ENCODE measurements at regions not wholly inside any gene's neighbourhood (a gene's known extent, or its start where the extent isn't known, plus 50 kb on each side); places are given as distances from the start of the nearest gene placed in this dataset.

DNA sequence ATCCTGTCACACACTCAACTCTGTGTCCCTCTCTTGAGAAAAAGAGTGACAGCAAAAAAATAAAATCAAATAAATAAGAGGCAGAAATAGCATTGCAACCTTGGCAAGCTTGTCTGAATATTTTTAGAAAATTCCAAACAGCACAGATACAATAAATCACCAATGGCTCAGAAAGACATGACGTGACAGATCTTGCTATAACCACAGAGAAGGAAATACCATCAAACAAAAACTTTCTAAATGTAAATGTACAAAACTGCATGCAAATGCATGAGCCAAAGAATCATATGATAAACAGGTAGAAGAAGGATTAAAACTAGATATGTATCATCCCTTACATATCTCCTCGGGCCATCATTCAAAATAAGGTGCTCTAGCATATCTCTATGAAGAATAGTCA, 549.2 kb upstream of the NOX3 start:
- DNase-seq = no peak
- in situ Hi-C loops (cut with HindIII; ENCODE audit: low pct_ligation_motif_present, low pct_unique_long_range_greater_than_20kb, low sequenced_read_pairs) = no loop called here

DNA sequence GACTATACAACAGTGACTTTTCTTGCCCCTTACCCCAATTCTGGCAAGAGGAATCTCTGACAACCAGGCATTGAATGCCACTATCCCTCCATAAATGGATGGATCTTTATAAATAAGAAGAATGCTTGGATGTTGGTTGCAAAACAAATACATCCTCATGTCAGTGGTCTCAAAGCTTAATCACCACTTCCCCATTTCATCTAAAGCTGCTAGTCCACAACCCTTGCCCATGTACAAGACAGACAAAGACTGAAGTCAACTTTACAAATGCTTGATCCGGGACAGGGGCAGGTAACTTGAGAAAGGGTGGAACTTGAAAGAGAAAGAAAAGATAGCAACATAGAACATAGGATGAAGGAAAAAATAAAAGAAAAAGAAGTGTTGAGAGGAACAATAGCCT, 540.5 kb upstream of the NOX3 start:
- no peak for DNase-seq
- in situ Hi-C loops (cut with HindIII; ENCODE audit: low pct_ligation_motif_present, low pct_unique_long_range_greater_than_20kb, low sequenced_read_pairs) = no loop called here

DNA sequence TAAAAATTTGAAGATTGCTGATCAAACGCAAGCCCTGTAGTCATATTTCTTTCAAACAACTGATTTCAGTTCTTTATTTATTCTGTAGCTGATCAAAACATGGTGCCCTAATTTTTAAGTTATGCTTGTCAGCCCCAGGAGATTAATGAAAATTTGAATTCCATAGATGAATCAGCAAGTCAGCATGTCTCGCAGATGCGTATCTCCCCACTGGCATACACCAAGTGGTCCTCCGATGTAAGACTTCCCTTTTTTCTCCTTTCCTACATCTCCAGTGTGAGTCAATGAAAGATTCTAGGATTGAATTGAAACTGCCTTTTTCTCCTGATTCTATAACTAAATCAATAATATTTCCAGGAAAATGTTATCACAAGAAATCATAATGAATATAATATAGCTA, 539.6 kb upstream of the NOX3 start:
- DNase-seq = no peak
- in situ Hi-C loops (cut with HindIII; ENCODE audit: low pct_ligation_motif_present, low pct_unique_long_range_greater_than_20kb, low sequenced_read_pairs) = no loop called here

DNA sequence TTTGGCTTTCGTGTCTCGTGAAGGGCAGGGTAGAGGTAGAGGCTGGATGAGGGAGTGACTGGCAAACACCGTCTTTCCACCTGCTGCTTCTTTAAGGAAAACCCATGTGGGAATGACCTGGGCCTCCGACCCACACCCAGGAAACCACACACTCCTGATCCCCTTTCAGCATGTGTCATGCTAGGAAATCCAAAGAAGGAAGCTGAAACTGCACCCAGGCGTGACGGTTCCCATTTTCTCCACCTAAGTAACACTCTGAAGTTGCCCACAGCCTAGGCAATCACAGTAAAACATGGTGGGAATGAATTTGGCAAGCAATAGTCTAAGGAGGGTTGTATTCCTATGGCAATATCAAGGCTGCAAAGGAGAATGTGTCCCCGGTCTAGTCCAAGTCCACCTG, 538.4 kb upstream of the NOX3 start:
- in situ Hi-C loops (cut with HindIII; ENCODE audit: low pct_ligation_motif_present, low pct_unique_long_range_greater_than_20kb, low sequenced_read_pairs) = no loop called here
- no peak for DNase-seq

DNA sequence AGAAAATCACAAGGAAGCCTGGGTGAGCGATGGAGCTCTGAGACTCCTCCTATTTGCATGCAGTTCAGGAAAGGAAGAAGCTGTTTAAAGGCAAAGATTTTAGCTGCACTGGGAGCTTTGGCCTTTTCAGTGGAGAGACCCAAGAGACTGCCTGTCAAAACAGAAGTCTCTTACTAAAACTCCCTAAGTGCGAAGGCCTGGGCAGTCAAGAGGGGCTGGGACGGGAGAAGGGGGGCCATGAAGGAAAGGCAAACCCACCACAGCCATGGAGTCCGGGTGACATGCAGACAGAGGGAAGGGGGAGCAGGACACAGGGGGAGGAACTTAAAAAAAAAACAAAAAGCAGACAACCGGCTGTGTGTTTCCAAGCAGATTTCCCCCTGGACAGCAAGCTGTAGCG, 537.6 kb upstream of the NOX3 start:
- in situ Hi-C loops (cut with HindIII; ENCODE audit: low pct_ligation_motif_present, low pct_unique_long_range_greater_than_20kb, low sequenced_read_pairs) = no loop called here
- no peak for DNase-seq

DNA sequence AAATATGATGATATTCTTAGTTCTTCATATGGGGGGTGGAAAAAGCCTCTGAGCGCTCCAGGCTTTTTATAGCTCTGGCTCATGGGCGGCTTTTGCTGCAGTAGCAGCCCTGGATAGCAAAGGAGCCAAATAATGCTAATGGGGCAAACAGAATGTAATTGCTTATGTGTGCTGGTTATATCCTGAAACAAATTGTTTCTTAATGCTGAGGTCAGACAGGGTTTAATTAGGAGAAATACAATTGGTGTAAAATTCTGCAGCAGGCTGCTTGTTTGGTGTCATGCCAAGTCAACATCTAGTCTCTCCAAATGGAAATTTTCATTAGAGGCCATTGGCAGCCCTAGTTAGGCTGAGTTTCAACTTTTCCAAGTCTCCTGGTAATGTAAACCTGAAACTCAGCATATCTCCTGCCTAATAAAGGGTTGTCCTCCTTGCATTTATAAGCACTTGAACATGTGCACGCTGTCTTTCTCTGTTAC, 530.1 kb upstream of the NOX3 start:
- in situ Hi-C loops (cut with HindIII; ENCODE audit: low pct_ligation_motif_present, low pct_unique_long_range_greater_than_20kb, low sequenced_read_pairs) = no loop called here
- no peak for DNase-seq

DNA sequence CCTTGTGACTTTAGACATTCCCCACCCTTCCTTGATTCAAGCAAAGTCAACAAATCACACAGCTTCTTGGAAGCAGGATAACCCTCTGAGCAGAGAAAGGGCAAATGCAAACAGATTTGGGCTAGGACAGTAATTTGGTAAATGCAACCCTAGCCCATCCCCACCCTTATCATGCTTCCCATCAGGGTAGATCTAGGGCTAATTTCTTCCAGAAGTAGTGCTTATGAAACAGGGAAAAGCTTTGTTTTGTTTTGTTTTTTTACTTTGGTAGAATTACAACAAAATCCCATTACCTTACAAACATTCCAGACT, 525.1 kb upstream of the NOX3 start:
- no peak for DNase-seq
- in situ Hi-C loops (cut with HindIII; ENCODE audit: low pct_ligation_motif_present, low pct_unique_long_range_greater_than_20kb, low sequenced_read_pairs) = no loop called here

DNA sequence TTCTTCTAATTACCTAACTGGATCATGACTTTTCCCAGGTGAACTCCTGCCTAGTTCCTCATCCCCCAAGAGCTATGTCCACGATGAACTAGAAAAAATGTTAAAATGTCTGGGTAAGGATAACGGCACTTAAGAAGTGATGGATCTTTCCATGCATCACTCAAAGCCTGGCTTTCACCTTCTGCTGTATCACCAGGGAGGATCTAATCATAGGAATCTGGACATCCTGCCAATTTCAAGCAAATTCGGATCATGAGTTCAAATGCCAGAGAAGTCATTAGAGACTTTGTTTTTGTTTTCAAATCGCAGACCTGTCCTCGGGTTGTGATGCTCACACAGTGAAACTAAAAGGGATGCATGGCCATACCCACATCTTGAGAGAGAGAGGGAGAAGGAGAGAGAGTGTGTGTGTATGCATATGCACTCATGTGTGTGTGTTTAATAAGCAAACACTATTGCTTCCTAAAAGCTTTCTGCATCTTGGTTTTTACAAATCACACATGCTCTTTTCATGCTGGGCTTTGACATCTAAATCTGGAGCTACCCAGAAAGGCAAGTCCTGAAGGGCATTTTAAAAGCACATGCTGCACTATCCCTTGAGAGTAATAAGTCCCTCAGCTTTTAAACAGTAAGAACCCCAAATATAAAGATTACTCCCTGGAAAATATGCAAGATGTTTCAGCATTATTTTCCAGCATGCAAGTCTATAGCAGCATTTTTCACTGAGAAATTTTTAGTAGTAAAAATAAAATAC, 524.6 kb upstream of the NOX3 start:
- in situ Hi-C loops (cut with HindIII; ENCODE audit: low pct_ligation_motif_present, low pct_unique_long_range_greater_than_20kb, low sequenced_read_pairs) = no loop called here
- DNase-seq = no peak

DNA sequence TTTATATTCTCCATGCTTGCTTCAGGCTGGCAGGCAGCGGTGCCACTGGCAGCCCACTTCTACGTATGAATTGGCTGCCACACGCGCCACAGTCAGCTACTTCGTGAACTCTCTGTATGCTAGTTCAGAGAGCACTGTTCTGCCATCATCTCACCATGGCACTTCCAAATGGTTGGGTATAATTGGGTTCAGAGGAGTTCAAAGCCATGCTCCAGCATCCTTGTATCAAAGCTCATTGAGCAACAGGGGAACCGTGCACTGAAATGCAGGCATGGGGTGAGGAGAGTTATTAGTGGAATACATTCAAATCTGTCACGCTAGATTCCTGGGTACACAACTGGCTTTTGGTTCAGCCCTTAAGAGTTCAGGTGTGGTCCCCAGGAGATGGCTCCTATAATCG, 519.9 kb upstream of the NOX3 start:
- in situ Hi-C loops (cut with HindIII; ENCODE audit: low pct_ligation_motif_present, low pct_unique_long_range_greater_than_20kb, low sequenced_read_pairs) = no loop called here
- no peak for DNase-seq

DNA sequence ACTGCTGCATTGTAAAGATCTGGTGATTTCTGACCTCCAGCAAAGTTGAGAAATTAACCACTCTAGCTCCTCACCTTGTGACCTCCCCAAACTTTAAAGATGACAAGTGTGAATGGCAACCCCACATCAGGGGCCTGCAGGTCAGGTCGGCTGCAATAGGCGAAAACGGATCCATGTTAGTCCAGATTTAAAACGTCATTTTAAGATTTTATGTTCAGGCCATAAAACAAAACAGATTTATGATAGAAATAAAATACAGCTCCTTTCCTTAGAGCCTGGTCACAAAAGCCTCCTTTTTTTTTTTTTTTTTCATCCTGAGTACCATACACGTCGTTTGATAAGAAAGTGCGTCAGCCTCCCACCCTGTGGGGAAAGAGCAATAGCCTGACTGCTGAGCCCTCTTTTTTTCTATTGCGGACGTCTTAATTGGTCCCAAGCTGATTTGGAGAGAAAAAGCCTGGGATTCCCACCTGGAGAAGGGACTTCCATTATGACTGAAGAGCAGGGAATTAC, 519.2 kb upstream of the NOX3 start:
- in situ Hi-C loops (cut with HindIII; ENCODE audit: low pct_ligation_motif_present, low pct_unique_long_range_greater_than_20kb, low sequenced_read_pairs) = no loop called here
- DNase-seq = no peak

DNA sequence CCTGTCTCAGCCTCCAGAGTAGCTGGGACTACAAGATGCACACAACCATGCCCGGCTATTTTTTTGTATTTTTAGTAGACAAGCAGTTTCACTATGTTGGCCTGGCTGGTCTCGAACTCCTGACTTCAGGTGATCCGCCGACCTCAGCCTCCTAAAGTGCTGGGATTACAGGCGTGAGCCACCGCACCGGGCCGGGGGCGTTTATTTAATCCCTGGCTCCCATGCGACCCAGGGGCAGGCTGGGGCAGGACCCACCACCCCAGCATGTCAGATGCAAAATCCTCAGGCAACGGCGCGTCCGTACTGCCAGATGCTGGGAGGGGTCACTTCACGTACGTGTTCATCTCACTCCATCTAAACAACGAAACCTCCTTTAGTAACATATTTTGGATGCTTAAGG, 518.7 kb upstream of the NOX3 start:
- in situ Hi-C loops (cut with HindIII; ENCODE audit: low pct_ligation_motif_present, low pct_unique_long_range_greater_than_20kb, low sequenced_read_pairs) = no loop called here

DNA sequence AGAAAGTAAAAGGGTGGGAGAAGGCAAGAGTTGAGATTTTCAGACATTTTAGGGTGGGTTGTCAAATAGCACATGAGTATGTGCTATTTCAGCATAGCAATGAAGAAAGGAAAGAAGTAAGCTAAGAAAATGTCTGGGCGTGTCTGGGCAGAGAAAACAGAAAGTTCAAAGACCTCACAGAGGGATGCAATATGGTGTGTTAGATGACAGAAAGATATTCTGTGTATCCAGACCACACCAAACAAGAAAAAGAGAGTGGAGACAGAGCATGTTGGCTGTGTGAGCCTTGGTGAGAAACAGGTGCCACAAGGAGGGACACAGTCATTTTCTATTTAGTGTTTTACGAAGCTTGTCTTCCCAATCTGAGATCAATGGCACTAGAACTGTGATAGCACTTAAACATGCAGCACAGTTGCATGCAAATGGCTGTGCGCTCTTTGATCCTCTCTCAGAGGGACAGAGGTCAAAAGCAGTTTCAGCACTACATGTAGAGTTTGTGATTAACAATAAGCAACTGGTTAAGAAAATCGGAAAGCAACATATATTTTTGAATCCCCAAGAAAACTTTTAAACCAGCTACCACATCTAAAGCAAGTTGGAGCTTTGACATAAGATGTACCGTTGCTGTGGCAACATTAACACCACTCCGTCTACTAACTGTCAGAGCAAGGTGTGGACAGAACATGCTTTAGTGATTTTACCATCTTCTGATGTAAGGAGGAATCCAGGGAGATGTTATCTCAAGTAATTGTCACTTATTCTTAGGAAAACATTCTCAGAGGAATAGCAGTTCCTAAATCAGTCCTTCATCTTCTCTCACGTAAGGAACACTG, 515.5 kb upstream of the NOX3 start:
- in situ Hi-C loops (cut with HindIII; ENCODE audit: low pct_ligation_motif_present, low pct_unique_long_range_greater_than_20kb, low sequenced_read_pairs) = no loop called here
- DNase-seq = no peak

More for the DNA sequence above, 518.7 kb upstream of the NOX3 start:
- DNase-seq = no peak

DNA sequence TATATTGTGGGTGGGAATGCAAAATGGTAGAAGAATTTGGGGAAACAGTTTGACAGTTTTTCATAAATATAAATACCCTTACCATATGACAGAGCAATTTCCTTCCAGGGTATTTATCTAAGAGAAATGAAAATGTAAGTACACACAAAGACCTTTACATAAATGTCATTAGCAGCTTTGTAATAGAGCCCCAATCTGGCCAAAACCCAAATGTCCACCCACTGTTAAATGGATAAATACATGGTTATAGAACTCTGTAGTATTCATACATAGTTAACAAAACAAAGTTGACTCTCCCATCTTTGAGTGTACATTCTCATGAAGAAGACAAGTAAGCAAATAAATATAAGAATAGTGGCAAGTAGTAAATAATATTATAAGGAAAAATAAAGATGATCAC, 514.8 kb upstream of the NOX3 start:
- no peak for DNase-seq
- in situ Hi-C loops (cut with HindIII; ENCODE audit: low pct_ligation_motif_present, low pct_unique_long_range_greater_than_20kb, low sequenced_read_pairs) = no loop called here

DNA sequence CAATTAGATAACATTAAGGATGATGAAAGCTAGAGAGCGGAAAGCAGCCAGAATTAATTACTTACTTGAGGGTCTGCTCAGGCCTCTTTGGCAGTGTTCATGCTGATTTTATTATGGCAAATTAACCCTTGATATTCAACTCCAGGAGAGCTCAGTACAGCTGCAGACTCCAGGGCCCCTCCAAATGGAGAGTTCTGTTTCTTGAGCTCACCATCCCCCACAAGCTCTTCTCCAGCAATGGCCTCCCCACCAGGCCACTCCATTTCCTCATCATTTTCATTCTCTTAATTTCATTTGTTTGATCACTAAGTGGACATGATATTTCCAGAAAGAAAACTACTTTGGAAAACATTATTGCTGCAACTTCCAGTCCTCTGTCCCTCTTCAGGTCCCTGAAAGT, 513.3 kb upstream of the NOX3 start:
- in situ Hi-C loops (cut with HindIII; ENCODE audit: low pct_ligation_motif_present, low pct_unique_long_range_greater_than_20kb, low sequenced_read_pairs) = no loop called here
- DNase-seq = no peak

DNA sequence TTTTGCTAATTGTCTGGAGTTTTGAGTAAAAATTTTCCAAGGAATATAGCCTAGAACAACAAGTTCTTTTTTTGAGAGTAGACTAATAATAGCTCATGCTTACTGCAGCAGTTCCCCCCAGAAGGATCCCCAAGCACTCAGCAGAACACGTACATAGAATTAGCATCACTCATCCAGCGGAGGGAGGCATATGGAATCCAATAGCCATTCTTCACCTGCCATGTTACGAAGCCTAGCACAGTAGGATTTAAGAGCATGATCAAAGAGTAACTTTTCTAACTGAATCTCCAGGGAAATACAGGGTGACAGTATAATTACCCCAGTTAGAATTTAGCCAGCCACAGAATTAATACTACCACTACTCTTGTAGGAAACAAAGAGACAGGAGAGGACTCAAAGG, 511.7 kb upstream of the NOX3 start:
- in situ Hi-C loops (cut with HindIII; ENCODE audit: low pct_ligation_motif_present, low pct_unique_long_range_greater_than_20kb, low sequenced_read_pairs) = no loop called here
- no peak for DNase-seq

DNA sequence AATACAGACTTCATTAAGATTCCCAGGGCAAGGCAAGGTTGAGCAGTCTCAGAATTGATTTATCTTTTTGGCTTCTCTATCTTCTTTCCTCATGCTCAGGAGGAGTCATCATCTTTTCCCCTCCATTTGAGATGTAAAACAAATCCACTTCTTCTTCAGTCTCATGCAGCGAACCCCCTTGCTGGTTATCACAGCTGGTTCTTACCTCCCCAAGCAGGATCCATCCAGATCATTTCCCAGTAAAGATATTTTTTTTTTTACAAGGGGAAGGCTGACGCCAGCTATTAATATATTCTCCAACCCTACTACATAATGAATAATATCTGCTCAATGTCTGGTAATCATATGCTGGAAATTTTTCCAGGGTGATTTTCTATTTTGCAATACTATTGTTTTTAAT, 508.9 kb upstream of the NOX3 start:
- DNase-seq = no peak
- in situ Hi-C loops (cut with HindIII; ENCODE audit: low pct_ligation_motif_present, low pct_unique_long_range_greater_than_20kb, low sequenced_read_pairs) = no loop called here

DNA sequence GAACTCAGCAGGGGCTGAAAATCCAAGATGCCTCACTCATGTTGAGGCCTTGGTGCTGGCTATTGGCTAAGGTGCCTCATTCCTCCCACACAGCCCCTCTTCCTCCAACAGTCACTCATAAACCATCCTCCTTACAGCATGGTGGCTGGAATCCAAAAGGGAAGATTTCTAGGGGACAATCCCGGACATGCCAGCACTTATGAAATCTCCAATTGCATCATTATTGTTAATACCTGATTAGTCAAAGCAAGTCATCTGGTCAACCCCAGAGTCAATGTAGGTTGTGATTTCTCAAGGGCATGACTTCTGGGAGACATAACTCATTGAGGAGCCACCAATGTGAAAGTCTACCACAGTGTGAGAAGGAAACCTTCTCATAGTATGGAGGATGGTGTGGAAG, 506.6 kb upstream of the NOX3 start:
- in situ Hi-C loops (cut with HindIII; ENCODE audit: low pct_ligation_motif_present, low pct_unique_long_range_greater_than_20kb, low sequenced_read_pairs) = no loop called here

DNA sequence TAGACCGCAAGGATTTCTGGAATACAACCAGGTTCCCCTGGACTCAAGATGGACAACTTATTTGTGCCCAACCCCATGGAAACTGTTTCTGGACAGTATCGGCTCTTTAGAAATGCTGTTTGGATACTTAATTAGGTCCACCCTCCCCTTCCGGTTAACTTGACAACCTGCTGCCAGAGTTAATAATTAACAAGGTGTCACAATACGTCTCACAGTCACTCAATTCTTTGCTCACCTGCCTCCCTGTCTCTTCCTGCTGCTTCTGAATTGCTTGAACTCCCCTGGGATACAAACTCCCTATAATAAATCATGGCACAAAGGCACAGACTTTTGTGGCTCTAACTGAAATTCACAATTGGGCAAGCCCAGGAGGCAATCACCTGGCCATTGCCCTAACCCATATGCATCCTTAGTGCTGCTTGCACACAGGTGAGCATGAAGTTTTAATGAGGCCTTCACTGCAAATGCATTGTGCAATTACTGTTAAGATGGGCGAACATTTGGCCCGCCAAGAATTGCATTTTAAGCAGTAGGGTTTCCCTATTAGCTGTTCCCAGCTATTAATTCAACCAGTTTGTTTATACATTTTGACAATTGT, 504.4 kb upstream of the NOX3 start:
- DNase-seq = no peak
- in situ Hi-C loops (cut with HindIII; ENCODE audit: low pct_ligation_motif_present, low pct_unique_long_range_greater_than_20kb, low sequenced_read_pairs) = no loop called here

More for the DNA sequence above, 506.6 kb upstream of the NOX3 start:
- DNase-seq = no peak

DNA sequence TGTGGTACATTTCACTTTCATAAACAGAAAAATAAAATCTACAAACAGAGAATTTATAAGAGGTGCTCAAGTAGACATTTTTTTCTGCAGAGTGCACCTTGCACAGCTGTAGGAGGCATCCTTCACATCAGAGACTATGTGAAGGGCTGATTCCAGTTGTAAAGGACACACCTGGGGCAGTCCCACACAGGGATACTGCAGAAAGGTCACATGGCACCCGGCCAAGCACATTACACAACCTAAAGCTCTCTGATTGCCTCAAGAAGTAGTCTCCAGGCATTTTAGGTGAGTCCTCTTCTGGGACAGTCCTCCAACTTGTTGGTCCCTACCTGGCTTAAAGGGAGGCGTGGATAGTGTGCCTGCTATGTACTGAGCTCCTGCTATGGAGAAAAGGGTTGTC, 502.9 kb upstream of the NOX3 start:
- no peak for DNase-seq
- in situ Hi-C loops (cut with HindIII; ENCODE audit: low pct_ligation_motif_present, low pct_unique_long_range_greater_than_20kb, low sequenced_read_pairs) = no loop called here

DNA sequence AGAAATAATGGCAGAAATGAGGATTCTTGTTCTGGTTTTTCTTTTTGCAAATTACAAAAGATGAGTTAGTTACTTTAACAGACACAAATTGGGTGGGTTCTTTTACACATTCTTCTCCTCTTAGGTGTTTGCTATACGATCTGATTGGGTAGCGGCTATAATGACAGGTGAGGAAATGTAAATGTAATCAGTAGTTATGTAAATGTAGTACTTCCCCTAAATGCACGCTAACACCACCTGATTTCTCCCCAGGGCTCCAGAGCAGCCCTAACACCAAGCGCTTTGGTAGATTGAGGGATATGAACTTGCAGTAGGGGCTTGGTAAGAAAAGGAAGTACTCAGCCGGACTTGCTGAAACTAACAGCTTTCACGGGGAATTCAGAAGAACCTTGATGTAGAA, 499.4 kb upstream of the NOX3 start:
- no peak for DNase-seq
- in situ Hi-C loops (cut with HindIII; ENCODE audit: low pct_ligation_motif_present, low pct_unique_long_range_greater_than_20kb, low sequenced_read_pairs) = no loop called here
